ENCODE measurements at regions not wholly inside any gene's neighbourhood (a gene's known extent, or its start where the extent isn't known, plus 50 kb on each side); places are given as distances from the start of the nearest gene placed in this dataset.

DNA sequence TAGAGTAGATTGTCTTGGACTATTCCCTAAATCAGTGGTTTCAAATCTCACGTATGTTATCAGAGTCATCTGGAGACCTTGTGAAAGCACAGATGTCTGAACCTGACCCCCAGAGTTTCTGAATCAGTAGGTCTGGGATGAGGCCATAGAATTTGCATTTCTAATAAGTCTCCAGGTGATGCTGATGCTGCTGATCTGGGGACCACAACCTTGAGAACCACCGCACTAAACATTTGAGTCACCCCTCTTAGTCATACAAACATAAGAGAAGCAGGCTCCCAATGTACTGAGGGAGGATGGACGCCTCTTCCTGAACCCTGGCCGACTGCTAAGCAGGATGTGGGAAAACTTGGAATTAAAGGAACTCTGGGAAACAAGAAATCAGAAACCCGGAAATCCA lies 187.8 kb upstream of the PRDM1 start:
- TF ChIP-seq, protein P1, sequence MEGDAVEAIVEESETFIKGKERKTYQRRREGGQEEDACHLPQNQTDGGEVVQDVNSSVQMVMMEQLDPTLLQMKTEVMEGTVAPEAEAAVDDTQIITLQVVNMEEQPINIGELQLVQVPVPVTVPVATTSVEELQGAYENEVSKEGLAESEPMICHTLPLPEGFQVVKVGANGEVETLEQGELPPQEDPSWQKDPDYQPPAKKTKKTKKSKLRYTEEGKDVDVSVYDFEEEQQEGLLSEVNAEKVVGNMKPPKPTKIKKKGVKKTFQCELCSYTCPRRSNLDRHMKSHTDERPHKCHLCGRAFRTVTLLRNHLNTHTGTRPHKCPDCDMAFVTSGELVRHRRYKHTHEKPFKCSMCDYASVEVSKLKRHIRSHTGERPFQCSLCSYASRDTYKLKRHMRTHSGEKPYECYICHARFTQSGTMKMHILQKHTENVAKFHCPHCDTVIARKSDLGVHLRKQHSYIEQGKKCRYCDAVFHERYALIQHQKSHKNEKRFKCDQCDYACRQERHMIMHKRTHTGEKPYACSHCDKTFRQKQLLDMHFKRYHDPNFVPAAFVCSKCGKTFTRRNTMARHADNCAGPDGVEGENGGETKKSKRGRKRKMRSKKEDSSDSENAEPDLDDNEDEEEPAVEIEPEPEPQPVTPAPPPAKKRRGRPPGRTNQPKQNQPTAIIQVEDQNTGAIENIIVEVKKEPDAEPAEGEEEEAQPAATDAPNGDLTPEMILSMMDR (IDR thresholded peaks at IDR 0.05; ENCODE audit: unreplicated experiment): no peak
- Mint-ChIP-seq H3K36me3 (ENCODE audit: insufficient read depth) (no peaks in the 10 kb centered on the region), H3K4me1 (ENCODE audit: low read depth) (peaks cover 7% of the 10 kb centered on the region), H3K27me3 (peaks cover 11% of the 10 kb centered on the region), H3K27ac (no peak overlapping the region), H3K4me3 (ENCODE audit: low read depth) (no peak overlapping the region), H3K9me3 (ENCODE audit: low read depth) (peaks cover 3% of the 10 kb centered on the region)
- no peak for DNase-seq (ENCODE audit: low spot score, unreplicated experiment)

- Mint-ChIP-seq H3K27ac (no peak overlapping the region), H3K4me3 (ENCODE audit: low read depth) (no peak overlapping the region), H3K4me1 (ENCODE audit: low read depth) (peaks cover 11% of the 10 kb centered on the region), H3K36me3 (ENCODE audit: insufficient read depth) (peaks cover 3% of the 10 kb centered on the region), H3K9me3 (ENCODE audit: low read depth) (peaks cover 9% of the 10 kb centered on the region), H3K27me3 (no peaks in the 10 kb centered on the region)
- DNase-seq (ENCODE audit: low spot score, unreplicated experiment): no peak
- TF ChIP-seq, protein P1 (IDR thresholded peaks at IDR 0.05; ENCODE audit: unreplicated experiment): no peak
Measured at GRCh38 chr6:105897131-105897530, 189.0 kb upstream of the PRDM1 start.

DNA sequence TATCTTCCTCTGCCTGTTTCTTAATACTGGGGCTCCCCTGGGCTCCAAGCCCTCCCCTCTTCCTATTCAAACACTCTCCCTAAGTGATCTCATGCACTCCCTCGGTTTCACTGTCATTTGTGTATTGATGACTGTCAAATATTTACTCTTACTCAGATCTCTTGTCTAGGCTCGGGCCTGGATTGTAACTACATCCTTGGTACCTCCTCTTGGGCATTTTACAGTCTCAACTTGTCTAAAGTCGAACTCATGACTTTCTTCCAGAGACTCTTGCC lies 189.4 kb upstream of the PRDM1 start:
- Mint-ChIP-seq H3K4me1 (ENCODE audit: low read depth) (peaks cover 11% of the 10 kb centered on the region), H3K4me3 (ENCODE audit: low read depth) (no peak overlapping the region), H3K9me3 (ENCODE audit: low read depth) (peaks cover 9% of the 10 kb centered on the region), H3K27me3 (no peaks in the 10 kb centered on the region), H3K36me3 (ENCODE audit: insufficient read depth) (peaks cover 3% of the 10 kb centered on the region), H3K27ac (no peak overlapping the region)
- DNase-seq (ENCODE audit: low spot score, unreplicated experiment): no peak
- TF ChIP-seq, protein P1 (IDR thresholded peaks at IDR 0.05; ENCODE audit: unreplicated experiment): no peak

DNA sequence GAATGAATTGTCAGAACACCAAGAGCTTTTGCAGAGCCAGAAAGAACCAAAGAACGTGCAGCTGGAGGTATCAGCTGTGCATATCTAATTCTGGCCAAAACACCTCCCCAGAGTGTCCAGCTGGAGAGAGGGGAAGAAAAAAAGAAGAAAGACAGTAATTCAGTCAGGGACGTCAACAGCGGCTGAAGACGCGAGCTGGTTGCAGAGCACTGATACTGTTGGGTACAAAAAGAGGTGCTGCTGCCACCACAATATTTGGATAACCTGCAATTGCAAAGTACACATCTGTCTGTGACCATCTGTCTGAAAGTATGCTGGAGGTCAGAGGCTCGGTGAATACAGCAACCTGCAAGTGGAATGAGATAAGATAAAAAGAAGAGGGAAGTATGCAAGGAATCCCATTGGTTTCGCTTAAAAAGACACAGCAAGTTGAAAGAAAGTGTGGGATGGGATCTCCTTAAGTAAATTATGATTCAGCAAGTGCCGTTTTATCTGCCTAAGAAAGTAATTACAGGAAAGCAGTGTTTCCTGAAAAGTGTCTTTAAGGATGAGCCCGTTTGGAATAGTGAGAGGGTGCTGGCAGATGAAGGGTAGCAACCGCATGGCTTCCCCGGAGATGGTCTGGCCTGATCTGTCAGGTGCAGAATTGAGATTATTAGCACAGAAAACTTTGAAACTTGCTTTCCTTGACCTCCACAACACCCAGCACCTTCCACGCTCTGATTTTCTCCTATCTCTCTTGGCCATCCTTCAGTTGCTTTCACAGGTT lies 189.9 kb upstream of the PRDM1 start:
- DNase-seq (ENCODE audit: low spot score, unreplicated experiment): no peak
- no peaks in the 10 kb centered on the region for H3K27me3 Mint-ChIP-seq
- TF ChIP-seq, protein P1 (IDR thresholded peaks at IDR 0.05; ENCODE audit: unreplicated experiment): no peak
- H3K9me3 Mint-ChIP-seq (ENCODE audit: low read depth): peaks cover 12% of the 10 kb centered on the region
- peaks cover 11% of the 10 kb centered on the region for H3K4me1 Mint-ChIP-seq (ENCODE audit: low read depth)
- H3K36me3 Mint-ChIP-seq (ENCODE audit: insufficient read depth): peaks cover 3% of the 10 kb centered on the region
- no peak overlapping the region for H3K4me3 Mint-ChIP-seq (ENCODE audit: low read depth)
- no peak overlapping the region for H3K27ac Mint-ChIP-seq

DNA sequence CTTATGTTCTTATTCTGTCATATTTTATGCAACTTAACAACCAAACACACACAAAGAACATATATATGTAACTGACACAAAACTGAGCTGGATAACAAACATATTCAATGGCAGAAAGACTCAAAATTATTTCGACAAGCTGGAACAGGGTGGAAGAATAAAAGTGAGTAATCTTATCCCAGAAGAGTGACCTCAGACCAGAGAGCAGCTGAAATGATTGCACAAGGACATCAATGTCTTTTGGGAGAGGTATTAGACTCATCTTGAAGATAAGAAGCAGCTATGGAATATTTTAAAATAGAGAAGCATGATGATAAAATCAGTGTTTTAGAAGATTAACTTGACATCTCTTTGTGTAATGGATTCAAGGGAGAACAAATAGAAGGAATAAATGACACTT lies 191.6 kb upstream of the PRDM1 start:
- no peaks in the 10 kb centered on the region for H3K27me3 Mint-ChIP-seq
- peaks cover 16% of the 10 kb centered on the region for H3K9me3 Mint-ChIP-seq (ENCODE audit: low read depth)
- peaks cover 3% of the 10 kb centered on the region for H3K36me3 Mint-ChIP-seq (ENCODE audit: insufficient read depth)
- DNase-seq (ENCODE audit: low spot score, unreplicated experiment): no peak
- peak overlapping the region; percentile 25 for H3K27ac Mint-ChIP-seq
- no peak overlapping the region for H3K4me3 Mint-ChIP-seq (ENCODE audit: low read depth)
- peaks cover 11% of the 10 kb centered on the region for H3K4me1 Mint-ChIP-seq (ENCODE audit: low read depth)
- TF ChIP-seq, protein P1 (IDR thresholded peaks at IDR 0.05; ENCODE audit: unreplicated experiment): no peak
